ENCODE measurements at regions not wholly inside any gene's neighbourhood (a gene's known extent, or its start where the extent isn't known, plus 50 kb on each side); places are given as distances from the start of the nearest gene placed in this dataset.

GRCh38 chr2:186911551-186912085 lies 62.6 kb upstream of the ZSWIM2 start:
- DNase-seq (no peak), ATAC-seq (no peak)

GRCh38 chr2:186910996-186911395 lies 62.0 kb upstream of the ZSWIM2 start:
- intact Hi-C loops (cut with DNase I) = no loop called here
- no peak for DNase-seq
- no peak for ATAC-seq

More at GRCh38 chr2:186911551-186912085, 62.6 kb upstream of the ZSWIM2 start:
- intact Hi-C loops (cut with DNase I) = no loop called here

GRCh38 chr2:186909095-186909494 lies 60.1 kb upstream of the ZSWIM2 start:
- DNase-seq = no peak
- peak in 1 of 2 donors; percentile 24 for ATAC-seq
- intact Hi-C loops (cut with DNase I) = no loop called here

DNA sequence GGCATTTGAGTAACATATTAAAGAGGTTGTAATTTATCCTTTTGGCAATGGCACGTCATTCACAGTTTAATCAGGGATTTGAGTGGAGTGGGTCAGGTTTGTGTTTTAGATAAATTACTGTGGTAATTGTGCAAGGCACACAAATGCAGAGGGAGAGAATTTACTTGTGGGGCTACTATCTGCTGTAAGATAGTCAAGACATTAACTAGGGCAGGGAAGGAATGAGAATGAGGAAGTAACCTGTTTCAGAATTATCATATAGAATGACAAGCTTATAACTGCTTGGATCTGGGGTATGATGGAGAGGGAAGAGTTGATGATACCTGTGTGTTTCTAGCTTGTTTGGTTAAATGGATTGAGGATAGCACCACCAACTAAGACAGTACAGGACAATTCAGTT lies 58.9 kb upstream of the ZSWIM2 start:
- DNase-seq = no peak
- ATAC-seq = no peak
- intact Hi-C loops (cut with DNase I) = no loop called here

- intact Hi-C loops (cut with DNase I) = no loop called here
- no peak for ATAC-seq
- no peak for DNase-seq
These were observed 54.2 kb upstream of the ZSWIM2 start for GRCh38 chr2:186903216-186903615.
